C4-2B (cell line): ENCODE measurements at regions not wholly inside any gene's neighbourhood (a gene's known extent, or its start where the extent isn't known, plus 50 kb on each side); places are given as distances from the start of the nearest gene placed in this dataset.

Source experiments
- H3K27ac ChIP-seq: fragments of 450-650 bp; 2 replicates; pipeline ENCODE4 v1.5.1; 2017
- ZFX ChIP-seq: fragments of 450-650 bp; IDR thresholded peaks from 2 replicates; pipeline ENCODE4 v1.6.1; 2017
- TF ChIP-seq, protein P1 (sequence below): fragments of 450-650 bp; conservative IDR thresholded peaks from 2 replicates; pipeline ENCODE4 v1.5.1; 2017; ENCODE audit warnings: mild to moderate bottlenecking

DNA sequence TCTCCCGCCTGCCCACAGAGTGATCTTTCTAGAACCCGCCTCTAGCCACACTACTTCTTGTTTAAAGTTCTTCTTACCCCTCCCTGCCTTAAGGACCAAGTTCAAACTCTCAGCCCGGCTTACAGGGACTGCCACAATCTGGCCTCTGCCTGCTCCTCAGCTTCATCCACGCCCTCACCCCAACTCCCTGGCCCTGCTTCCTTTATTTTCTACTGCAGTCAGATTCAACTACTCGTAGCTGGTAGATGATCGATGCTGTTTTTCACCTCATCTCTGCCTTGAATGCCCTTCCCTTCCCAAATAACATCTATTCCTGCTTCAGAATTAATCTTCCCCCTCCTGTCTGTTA lies 508.5 kb downstream of the RPS24 start:
- H3K27ac ChIP-seq = no peak overlapping the region
- TF ChIP-seq ZFX = no peak
- TF ChIP-seq, protein P1, sequence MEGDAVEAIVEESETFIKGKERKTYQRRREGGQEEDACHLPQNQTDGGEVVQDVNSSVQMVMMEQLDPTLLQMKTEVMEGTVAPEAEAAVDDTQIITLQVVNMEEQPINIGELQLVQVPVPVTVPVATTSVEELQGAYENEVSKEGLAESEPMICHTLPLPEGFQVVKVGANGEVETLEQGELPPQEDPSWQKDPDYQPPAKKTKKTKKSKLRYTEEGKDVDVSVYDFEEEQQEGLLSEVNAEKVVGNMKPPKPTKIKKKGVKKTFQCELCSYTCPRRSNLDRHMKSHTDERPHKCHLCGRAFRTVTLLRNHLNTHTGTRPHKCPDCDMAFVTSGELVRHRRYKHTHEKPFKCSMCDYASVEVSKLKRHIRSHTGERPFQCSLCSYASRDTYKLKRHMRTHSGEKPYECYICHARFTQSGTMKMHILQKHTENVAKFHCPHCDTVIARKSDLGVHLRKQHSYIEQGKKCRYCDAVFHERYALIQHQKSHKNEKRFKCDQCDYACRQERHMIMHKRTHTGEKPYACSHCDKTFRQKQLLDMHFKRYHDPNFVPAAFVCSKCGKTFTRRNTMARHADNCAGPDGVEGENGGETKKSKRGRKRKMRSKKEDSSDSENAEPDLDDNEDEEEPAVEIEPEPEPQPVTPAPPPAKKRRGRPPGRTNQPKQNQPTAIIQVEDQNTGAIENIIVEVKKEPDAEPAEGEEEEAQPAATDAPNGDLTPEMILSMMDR = no peak

DNA sequence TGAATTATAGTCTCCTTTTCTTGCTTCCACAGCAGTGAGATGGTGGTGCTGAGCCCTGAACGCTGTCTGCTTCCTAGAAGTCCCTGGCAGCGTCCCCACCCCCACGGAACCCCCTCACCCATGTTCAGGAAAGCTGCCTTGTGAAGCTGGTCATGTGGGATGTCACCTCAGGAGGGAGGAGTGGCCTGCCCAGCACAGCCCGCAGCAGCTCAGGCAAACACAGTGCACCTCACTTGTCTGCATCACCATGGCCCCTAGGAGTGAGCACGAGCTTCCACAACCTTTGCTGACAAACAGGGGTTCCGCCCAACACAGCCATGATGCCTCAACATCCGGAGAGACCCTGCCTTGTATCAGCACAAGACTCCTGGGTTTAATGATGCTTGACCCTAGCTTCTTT lies 508.9 kb downstream of the RPS24 start:
- TF ChIP-seq, protein P1 = no peak
- no peak for TF ChIP-seq ZFX
- H3K27ac ChIP-seq = no peak overlapping the region

DNA sequence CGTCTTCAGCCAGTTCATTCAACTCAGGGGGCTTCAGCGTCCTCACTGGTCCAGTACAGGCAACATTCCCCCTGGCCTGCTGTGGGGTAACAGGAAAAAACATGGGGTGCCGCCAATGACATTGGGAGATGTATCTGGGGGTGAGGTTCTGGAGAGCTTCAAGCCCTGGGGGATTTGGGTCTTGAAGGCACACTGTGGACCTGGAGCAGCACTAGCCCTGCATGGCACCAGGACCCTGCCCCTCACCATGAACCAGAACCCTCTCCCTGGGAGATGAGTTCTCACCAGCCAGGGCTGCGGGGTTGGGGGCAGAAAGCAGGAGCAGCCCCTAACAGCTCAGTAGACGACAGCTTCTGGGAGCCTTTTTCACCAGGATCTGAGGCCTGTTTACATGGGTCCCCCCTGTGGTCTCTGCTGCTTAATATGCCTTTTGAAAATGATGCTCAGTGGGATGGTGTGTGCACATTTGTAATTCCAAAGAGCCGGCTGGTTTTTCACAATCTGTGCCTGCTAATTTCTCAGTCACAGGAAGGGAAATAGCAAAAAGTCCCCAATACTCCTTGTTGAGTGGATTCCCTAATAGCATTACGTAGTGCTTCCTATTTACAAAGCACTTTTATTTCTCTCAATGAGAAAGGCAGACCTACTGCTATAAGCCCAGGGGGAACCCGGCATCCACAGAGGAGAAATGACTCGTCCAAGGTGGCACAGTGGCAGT lies 509.5 kb downstream of the RPS24 start:
- no peak overlapping the region for H3K27ac ChIP-seq
- TF ChIP-seq, protein P1 = no peak
- no peak for TF ChIP-seq ZFX

DNA sequence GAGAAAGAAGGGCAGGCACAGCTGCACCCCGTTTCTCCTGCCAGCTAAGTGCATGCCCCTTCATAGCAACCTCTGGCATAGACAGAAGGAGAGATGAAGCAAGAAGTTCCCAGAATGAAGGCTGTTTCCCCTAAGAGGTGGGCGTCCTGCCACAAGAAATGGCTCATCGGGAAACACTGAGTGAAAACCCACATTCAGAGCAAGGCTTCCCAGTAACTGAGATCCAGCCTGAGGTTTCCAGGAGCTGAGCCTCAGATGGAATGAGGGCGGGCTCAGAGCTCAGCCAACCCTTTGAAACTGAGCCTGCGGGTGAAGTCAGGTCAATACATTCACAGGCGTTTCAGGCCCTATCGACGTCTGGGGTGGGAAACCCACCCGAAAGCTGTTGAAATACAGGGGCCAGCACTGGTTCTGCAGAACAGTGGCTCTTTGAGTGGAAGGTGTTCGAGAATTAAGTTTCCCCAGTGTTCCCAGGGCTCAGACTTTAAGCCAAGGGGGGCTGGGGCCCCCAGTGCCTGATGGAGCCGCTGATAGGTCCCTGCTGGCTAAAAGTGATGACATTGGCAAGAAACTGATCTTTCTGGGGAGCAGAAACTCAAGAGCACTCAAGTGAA lies 510.2 kb downstream of the RPS24 start:
- H3K27ac ChIP-seq = no peak overlapping the region
- no peak for TF ChIP-seq ZFX
- TF ChIP-seq, protein P1 = no peak

DNA sequence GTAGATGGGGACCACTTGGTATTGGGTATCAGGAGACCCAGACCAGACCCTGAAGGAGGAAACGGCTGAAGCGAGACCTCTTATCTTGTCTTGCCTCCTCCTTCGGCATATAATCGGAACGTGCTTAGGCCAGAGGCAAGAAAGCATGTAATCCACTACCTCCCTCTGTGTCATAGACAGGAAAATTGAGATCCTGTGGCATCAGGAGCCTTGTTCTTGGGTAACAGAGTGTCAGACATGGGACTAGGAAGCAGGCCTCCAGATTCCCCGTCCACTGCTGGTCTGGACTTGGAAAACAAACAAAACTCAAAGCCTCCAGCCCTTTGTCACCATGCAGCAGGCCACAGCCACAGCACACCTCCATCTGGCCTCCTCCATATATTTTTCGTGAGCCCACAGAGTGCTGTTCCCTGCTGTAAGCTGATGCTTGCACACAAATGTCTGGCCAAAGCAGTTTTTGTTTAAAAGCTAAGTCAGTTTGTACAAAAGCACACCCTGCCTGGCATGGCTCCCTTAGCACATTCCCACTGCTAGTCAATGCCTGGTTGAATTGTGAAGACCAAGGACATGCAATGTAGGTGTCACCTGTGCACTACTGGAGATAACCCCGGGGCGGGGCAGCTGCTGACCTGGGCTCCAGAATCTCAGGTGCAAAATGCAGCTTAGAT lies 510.9 kb downstream of the RPS24 start:
- H3K27ac ChIP-seq = no peak overlapping the region
- TF ChIP-seq, protein P1 = no peak
- no peak for TF ChIP-seq ZFX

DNA sequence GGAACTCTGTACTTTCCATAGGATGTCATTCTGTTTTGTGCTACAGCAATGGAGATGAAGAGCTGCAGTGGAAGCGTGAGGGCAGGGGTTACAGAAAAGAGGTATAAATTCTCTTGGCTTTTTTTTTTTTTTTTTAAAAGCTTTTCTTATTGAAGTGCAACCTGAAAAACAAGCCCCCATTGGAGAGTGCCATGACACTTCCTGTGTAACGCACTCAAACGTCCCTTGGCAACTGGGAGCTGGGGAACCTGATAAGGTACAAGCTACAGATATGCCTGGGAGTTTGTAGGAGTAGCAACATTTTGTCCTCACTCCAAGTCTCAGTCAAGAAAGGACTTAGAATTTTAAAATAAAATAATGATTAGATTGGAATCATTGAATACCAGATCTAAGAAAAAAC lies 512.1 kb downstream of the RPS24 start:
- TF ChIP-seq, protein P1 = no peak
- TF ChIP-seq ZFX = no peak
- H3K27ac ChIP-seq = no peak overlapping the region

DNA sequence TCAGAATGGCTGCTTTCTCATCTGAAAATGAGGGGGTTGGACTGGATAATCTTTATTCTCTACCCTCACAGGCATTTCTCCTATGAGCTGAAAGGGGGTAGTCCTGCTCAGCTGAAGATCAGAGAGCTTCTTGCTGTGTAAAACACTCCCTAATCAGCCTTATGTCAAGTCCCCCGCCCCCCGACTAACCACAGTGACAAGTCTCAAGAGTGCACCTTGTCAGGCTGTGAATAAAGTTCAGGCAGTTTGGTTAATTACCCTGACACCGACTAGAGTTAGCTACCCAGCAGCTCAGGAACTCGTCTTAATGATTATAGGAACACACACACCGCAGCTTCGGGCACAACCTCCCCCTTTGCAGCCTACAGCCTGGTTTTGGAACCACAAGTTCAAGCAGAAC lies 513.7 kb downstream of the RPS24 start:
- H3K27ac ChIP-seq = no peak overlapping the region
- TF ChIP-seq, protein P1 = no peak
- no peak for TF ChIP-seq ZFX
